A549 (cell line): ENCODE measurements at regions not wholly inside any gene's neighbourhood (a gene's known extent, or its start where the extent isn't known, plus 50 kb on each side); places are given as distances from the start of the nearest gene placed in this dataset.

ENCODE experiments used
- CBX8 ChIP-seq: fragments of 200-600 bp; sonication (generic); IDR thresholded peaks from 2 replicates; pipeline ENCODE4 v1.6.1; 2016
- CTCF ChIP-seq: fragments of >200 bp; sonication (Bioruptor Twin); formaldehyde crosslinking; IDR thresholded peaks from 3 replicates; pipeline ENCODE4 v1.5.1; 2016
- HDAC2 ChIP-seq: fragments of 200-600 bp; sonication (generic); IDR thresholded peaks from 2 replicates; pipeline ENCODE4 v1.6.1; 2016
- MYC ChIP-seq: IDR thresholded peaks from 2 replicates; pipeline ENCODE4 v1.6.1; 2012; ENCODE audit warnings: mild to moderate bottlenecking, inconsistent platforms, low read length, improper control_type of control experiment, borderline replicate concordance
- POLR2A ChIP-seq: IDR thresholded peaks from 2 replicates; pipeline ENCODE4 v1.6.1; 2012; ENCODE audit warnings: mild to moderate bottlenecking, low read length
- POLR2AphosphoS2 ChIP-seq: conservative IDR thresholded peaks from 2 replicates; pipeline ENCODE4 v1.6.1; 2012; ENCODE audit warnings: low read length, improper control_type of control experiment, inconsistent platforms
- RCOR1 ChIP-seq: fragments of 150-350 bp; IDR thresholded peaks from 2 replicates; pipeline ENCODE4 v1.6.1; 2014; ENCODE audit warnings: antibody characterized with exemption, low read length, low read depth
- RNF2 ChIP-seq: fragments of 200-600 bp; sonication (generic); IDR thresholded peaks from 2 replicates; pipeline ENCODE4 v1.6.1; 2016; ENCODE audit warnings: low read depth, mild to moderate bottlenecking, antibody characterized with exemption, moderate library complexity, borderline replicate concordance
- TP53 ChIP-seq: fragments of 250-450 bp; sonication (Bioruptor Pico); IDR thresholded peaks from 2 replicates; pipeline ENCODE4 v1.5.0; 2021; ENCODE audit warnings: mild to moderate bottlenecking, moderate library complexity

- TF ChIP-seq CTCF (no peak), RCOR1 (no peak), TP53 (CRISPR knock-in tag) (no peak), POLR2A (no peak), MYC (no peak), HDAC2 (no peak), POLR2AphosphoS2 (no peak), CBX8 (no peak), RNF2 (no peak)
Observed at GRCh38 chr13:39269411-39269810, 231.2 kb downstream of the NHLRC3 start.
